MCF 10A (cell line): ENCODE measurements at regions not wholly inside any gene's neighbourhood (a gene's known extent, or its start where the extent isn't known, plus 50 kb on each side); places are given as distances from the start of the nearest gene placed in this dataset.

Experiments used
- BruUV-seq: library from RNA; stranded (reverse); fragments of 400-500 nt; replicated peaks from 2 replicates; lab custom pipeline; 2021; lab: Mats Ljungman, UMichigan
- CTCF ChIA-PET: fragments of 300-600 bp; sonication (Branson Sonifier 250); formaldehyde crosslinking; extraction: SDS; loops from one replicate; lab custom pipeline; 2021; ENCODE audit warnings: antibody characterized with exemption, inconsistent platforms; lab: Yijun Ruan, JAX
- POLR2A ChIA-PET: fragments of 300-600, 350-650 bp; sonication (Branson Sonifier 250); formaldehyde crosslinking; extraction: SDS; loops from one replicate; lab custom pipeline; 2020; ENCODE audit warnings: antibody characterized with exemption, inconsistent platforms; lab: Yijun Ruan, JAX
- DNase-seq: peaks from one replicate; pipeline ENCODE4 v3.0.0-alpha.2; 2018; ENCODE audit not compliant: unreplicated experiment
- H3K27ac Mint-ChIP-seq: one replicate; pipeline ENCODE4 v1.8.0; 2022; ENCODE audit warnings: mild to moderate bottlenecking, low read depth, mixed read lengths; ENCODE audit not compliant: unreplicated experiment
- H3K27me3 Mint-ChIP-seq: one replicate; pipeline ENCODE4 v1.8.0; 2022; ENCODE audit warnings: mixed read lengths; ENCODE audit not compliant: insufficient read depth, unreplicated experiment
- H3K36me3 Mint-ChIP-seq: one replicate; pipeline ENCODE4 v1.8.0; 2022; ENCODE audit warnings: mild to moderate bottlenecking, moderate library complexity, mixed read lengths; ENCODE audit not compliant: insufficient read depth, unreplicated experiment
- H3K4me1 Mint-ChIP-seq: one replicate; pipeline ENCODE4 v1.8.0; 2022; ENCODE audit warnings: mixed read lengths; ENCODE audit not compliant: insufficient read depth, unreplicated experiment
- H3K4me3 Mint-ChIP-seq: one replicate; pipeline ENCODE4 v1.8.0; 2022; ENCODE audit warnings: mild to moderate bottlenecking, moderate library complexity, mixed read lengths; ENCODE audit not compliant: unreplicated experiment
- H3K9me3 Mint-ChIP-seq: one replicate; pipeline ENCODE4 v1.8.0; 2022; ENCODE audit warnings: mixed read lengths; ENCODE audit not compliant: unreplicated experiment
- CTCF ChIP-seq: fragments of 200-600 bp; IDR thresholded peaks from one replicate; pipeline ENCODE4 v1.8.0; 2022; ENCODE audit warnings: antibody characterized with exemption, mild to moderate bottlenecking; ENCODE audit not compliant: unreplicated experiment
- intact Hi-C: fragments of 100-400 bp; cut with micrococcal nuclease; formaldehyde crosslinking; loops from 2 replicates; pipeline ENCODE4 v1.14.1; 2022

DNA sequence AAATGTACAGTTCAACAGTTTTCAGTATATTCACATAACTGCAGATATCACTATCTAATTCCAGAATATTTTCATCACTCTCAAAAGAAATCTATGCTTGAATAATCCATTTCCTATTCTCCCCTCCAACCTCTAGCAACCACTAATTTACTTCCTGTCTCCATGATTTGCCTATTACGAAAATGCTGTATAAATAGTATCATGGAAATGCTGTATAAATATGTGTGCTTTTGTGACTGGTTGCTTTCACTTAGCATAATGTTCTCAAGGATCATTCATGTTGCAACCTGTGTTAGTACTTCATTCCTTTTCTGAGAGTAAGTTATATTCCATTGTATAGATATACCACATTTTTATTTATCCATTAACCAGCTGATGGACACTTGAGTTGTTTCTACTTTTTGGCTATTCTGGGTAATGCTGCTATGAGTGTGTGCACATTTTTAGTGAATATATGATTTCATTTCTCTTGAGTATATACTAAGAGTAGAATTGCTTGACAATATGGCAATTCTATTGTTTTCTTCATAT, 115.6 kb downstream of the TNFSF18 start:
- no peak for DNase-seq
- Mint-ChIP-seq H3K9me3 (peaks cover 8% of the 10 kb centered on the region), H3K4me3 (no peak overlapping the region), H3K27ac (peak overlapping the region; percentile 89), H3K36me3 (no peaks in the 10 kb centered on the region), H3K27me3 (no peaks in the 10 kb centered on the region), H3K4me1 (peaks cover 45% of the 10 kb centered on the region)
- no TSS peak for BruUV-seq
- TF ChIP-seq CTCF = no peak
- CTCF ChIA-PET = no interaction called here
- POLR2A ChIA-PET = interaction anchor here (0.7 to 0.8 kb wide), 2 partner anchors 20 to 41 kb away, joined by 3 read pairs; no protein-coding TSS in a partner anchor
- intact Hi-C loops = loop anchor here (2.0 kb wide), 1 partner anchor 108 kb away; no protein-coding TSS in a partner anchor

DNA sequence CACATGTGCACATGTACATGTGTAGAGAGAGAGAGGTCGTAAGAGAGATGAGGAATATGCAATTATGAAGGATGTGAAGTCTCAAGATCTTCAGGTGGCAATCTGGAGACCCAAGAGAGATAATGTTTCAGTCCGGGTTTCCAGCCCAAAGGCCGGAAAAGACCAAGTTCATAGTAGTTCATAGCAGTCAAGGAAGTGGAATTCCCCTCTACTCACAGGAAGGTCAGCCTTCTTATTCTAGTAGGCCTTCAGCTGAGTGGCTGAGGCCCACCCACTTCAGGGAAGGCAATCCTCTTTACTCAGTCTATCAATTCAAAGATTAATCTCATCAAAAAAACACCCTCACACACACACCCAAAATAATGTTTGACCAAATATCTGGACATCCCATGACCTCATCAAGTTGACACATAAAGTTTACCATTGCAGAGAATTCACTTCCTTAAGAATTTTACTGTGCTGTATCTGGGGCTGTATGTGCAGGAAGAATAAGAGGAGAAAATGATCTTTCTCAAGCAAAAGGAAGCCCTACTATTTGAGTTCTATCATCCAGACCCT, 114.6 kb downstream of the TNFSF18 start:
- no peak for TF ChIP-seq CTCF
- peaks cover 45% of the 10 kb centered on the region for H3K4me1 Mint-ChIP-seq

GRCh38 chr1:172938681-172939080, 112.1 kb downstream of the TNFSF18 start:
- POLR2A ChIA-PET = interaction anchor here (0.6 kb wide), 1 partner anchor 86 kb away, joined by 3 read pairs; no protein-coding TSS in a partner anchor
- TF ChIP-seq CTCF = no peak
- H3K9me3 Mint-ChIP-seq = peaks cover 15% of the 10 kb centered on the region
- CTCF ChIA-PET = no interaction called here
- H3K36me3 Mint-ChIP-seq = no peaks in the 10 kb centered on the region
- intact Hi-C loops = no loop called here
- DNase-seq = peak; percentile 33
- no TSS peak for BruUV-seq
- H3K4me1 Mint-ChIP-seq = peaks cover 33% of the 10 kb centered on the region
- H3K27ac Mint-ChIP-seq = no peak overlapping the region
- no peak overlapping the region for H3K4me3 Mint-ChIP-seq
- H3K27me3 Mint-ChIP-seq = no peaks in the 10 kb centered on the region

More for the DNA sequence above, 114.6 kb downstream of the TNFSF18 start:
- ChIA-PET POLR2A (no interaction called here), CTCF (no interaction called here)
- Mint-ChIP-seq H3K9me3 (peaks cover 8% of the 10 kb centered on the region), H3K27ac (no peak overlapping the region), H3K27me3 (no peaks in the 10 kb centered on the region), H3K4me3 (no peak overlapping the region), H3K36me3 (no peaks in the 10 kb centered on the region)
- intact Hi-C loops = no loop called here
- no peak for DNase-seq
- BruUV-seq = no TSS peak

GRCh38 chr1:172939475-172939874, 111.3 kb downstream of the TNFSF18 start:
- no peak overlapping the region for H3K27ac Mint-ChIP-seq
- ChIA-PET CTCF (interaction anchor here (0.8 kb wide), 2 partner anchors 11 to 12 kb away, joined by 3 read pairs; no protein-coding TSS in a partner anchor), POLR2A (no interaction called here)
- H3K4me1 Mint-ChIP-seq = peaks cover 25% of the 10 kb centered on the region
- intact Hi-C loops = no loop called here
- peaks cover 15% of the 10 kb centered on the region for H3K9me3 Mint-ChIP-seq
- no peak overlapping the region for H3K4me3 Mint-ChIP-seq
- DNase-seq = no peak
- H3K27me3 Mint-ChIP-seq = no peaks in the 10 kb centered on the region
- no peaks in the 10 kb centered on the region for H3K36me3 Mint-ChIP-seq
- BruUV-seq = no TSS peak
- TF ChIP-seq CTCF = no peak
